NK-92 treated with Interleukin-12 subunit alpha and Interleukin-12 subunit beta, amount 100 ng/mL, for 24 hours (cell line): ENCODE measurements at regions not wholly inside any gene's neighbourhood (a gene's known extent, or its start where the extent isn't known, plus 50 kb on each side); places are given as distances from the start of the nearest gene placed in this dataset.

Experiments used
- DNase-seq: peaks from one replicate; lab custom pipeline; 2025; lab: John Stamatoyannopoulos, UW

GRCh38 chr21:24336491-24336890 is 1270.8 kb downstream of the MRPL39 start:
- no peak for DNase-seq

- no peak for DNase-seq
These were observed 1283.7 kb downstream of the MRPL39 start for GRCh38 chr21:24323536-24323935.

GRCh38 chr21:24316277-24316922 is 1290.9 kb downstream of the MRPL39 start:
- DNase-seq, result no peak

- DNase-seq, result no peak
These were observed 1296.5 kb downstream of the MRPL39 start for GRCh38 chr21:24310788-24311187.

GRCh38 chr21:24308183-24308582 is 1299.1 kb downstream of the MRPL39 start:
- no peak for DNase-seq

- DNase-seq, result no peak
These were observed 1304.9 kb downstream of the MRPL39 start for GRCh38 chr21:24302400-24302799.

GRCh38 chr21:24298040-24298439 is 1309.2 kb downstream of the MRPL39 start:
- DNase-seq, result no peak

- no peak for DNase-seq
These were observed 1313.1 kb downstream of the MRPL39 start for GRCh38 chr21:24294171-24294570.

- peak; percentile 1 for DNase-seq
These were observed 1317.0 kb downstream of the MRPL39 start for GRCh38 chr21:24290151-24290833.

GRCh38 chr21:24289539-24289938 is 1317.7 kb downstream of the MRPL39 start:
- DNase-seq, result no peak

GRCh38 chr21:24280596-24280995 is 1326.7 kb downstream of the MRPL39 start:
- no peak for DNase-seq

- DNase-seq, result no peak
These were observed 1328.6 kb downstream of the MRPL39 start for GRCh38 chr21:24278711-24279110.

- DNase-seq, result no peak
These were observed 1331.1 kb downstream of the MRPL39 start for GRCh38 chr21:24276204-24276603.

- no peak for DNase-seq
These were observed 1331.7 kb downstream of the MRPL39 start for GRCh38 chr21:24275616-24276015.

GRCh38 chr21:24272521-24272938 is 1334.8 kb downstream of the MRPL39 start:
- DNase-seq, result no peak

- no peak for DNase-seq
These were observed 1341.3 kb downstream of the MRPL39 start for GRCh38 chr21:24265987-24266386.

- DNase-seq, result no peak
These were observed 1346.5 kb downstream of the MRPL39 start for GRCh38 chr21:24260751-24261150.

GRCh38 chr21:24259241-24259640 is 1348.0 kb downstream of the MRPL39 start:
- no peak for DNase-seq

- no peak for DNase-seq
These were observed 1351.7 kb downstream of the MRPL39 start for GRCh38 chr21:24255591-24255990.

- no peak for DNase-seq
These were observed 1381.8 kb downstream of the MRPL39 start for GRCh38 chr21:24225431-24225830.

GRCh38 chr21:24224422-24224821 is 1382.9 kb downstream of the MRPL39 start:
- DNase-seq, result no peak

- no peak for DNase-seq
These were observed 1383.7 kb downstream of the MRPL39 start for GRCh38 chr21:24223624-24224023.

- DNase-seq, result no peak
These were observed 1384.6 kb downstream of the MRPL39 start for GRCh38 chr21:24222676-24223075.

- no peak for DNase-seq
These were observed 1386.8 kb downstream of the MRPL39 start for GRCh38 chr21:24220446-24220845.
